NCI-H2227 (cell line): ENCODE measurements at regions not wholly inside any gene's neighbourhood (a gene's known extent, or its start where the extent isn't known, plus 50 kb on each side); places are given as distances from the start of the nearest gene placed in this dataset.
A peak's percentile ranks its signal among the peaks of the same experiment; 100 is the strongest.

Source experiments
- DNase-seq: peaks from one replicate; lab custom pipeline; 2025; ENCODE audit not compliant: unreplicated experiment; lab: John Stamatoyannopoulos, UW

DNA sequence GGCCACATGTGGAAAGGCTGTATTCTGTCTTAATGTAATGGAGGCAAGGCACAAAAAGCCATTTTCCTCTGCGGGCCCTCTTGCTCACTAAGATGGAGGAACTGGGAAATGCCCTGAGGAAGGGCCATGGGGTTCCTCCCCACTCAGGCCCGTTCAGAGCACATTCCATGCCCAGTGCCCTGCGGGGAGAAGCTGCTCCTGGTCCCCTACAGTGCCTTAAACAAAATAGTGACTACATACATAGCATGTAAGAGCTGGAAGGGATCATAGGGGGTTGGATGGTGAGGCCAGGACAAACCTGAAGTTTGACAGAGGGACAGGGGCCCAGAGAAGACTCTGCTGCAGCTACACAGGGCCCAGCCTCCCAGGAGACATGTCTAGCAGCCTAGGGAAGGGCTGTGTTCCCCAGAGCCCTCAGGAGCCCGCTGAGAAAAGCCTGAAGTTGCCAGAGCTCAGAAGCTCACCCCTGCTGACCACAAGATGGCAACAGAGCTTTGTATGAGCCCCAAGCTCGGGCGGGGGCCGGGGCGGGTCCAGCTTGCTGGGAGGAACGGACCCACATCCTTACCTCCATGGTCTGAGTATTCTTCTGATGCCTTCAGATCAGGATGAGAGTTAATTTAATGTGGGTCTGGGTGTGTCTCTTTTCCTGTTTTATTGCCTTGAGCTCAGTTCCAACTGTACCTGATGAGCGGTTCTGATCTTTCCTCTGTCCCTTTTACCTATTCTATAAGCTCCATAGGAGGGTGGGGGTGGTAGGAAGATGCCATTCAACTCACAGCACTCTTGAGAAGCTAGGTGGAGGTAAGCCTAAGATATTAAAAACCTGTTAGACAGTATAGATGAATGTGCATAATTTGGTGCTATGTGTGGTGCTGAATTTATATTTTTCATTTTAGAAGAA, 242.9 kb downstream of the CDC5L start:
- DNase-seq = peak; percentile 73

- no peak for DNase-seq
Observed at GRCh38 chr6:44631968-44632367, 244.5 kb downstream of the CDC5L start.

GRCh38 chr6:44634321-44634720, 246.8 kb downstream of the CDC5L start:
- DNase-seq = no peak

DNA sequence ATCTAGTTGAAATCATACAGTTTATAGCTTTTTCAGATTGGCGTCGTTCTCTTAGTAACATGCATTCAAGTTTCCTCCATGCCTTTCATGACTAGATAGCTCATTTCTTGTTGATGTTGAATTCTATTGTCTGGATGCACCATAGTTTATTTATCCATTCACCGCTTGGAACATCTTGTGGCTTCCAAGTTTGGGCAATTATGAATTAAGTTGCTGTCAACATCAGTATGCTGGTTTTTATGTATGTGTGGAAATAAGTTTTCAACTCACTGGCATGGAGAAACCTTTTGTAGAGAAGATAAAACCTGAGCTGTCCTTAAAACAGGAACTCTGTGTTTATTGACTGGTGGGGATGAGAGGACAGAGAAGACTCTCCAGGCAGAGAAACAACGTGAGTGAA, 248.0 kb downstream of the CDC5L start:
- no peak for DNase-seq

- DNase-seq = no peak
Observed at GRCh38 chr6:44636561-44637248, 249.2 kb downstream of the CDC5L start.

DNA sequence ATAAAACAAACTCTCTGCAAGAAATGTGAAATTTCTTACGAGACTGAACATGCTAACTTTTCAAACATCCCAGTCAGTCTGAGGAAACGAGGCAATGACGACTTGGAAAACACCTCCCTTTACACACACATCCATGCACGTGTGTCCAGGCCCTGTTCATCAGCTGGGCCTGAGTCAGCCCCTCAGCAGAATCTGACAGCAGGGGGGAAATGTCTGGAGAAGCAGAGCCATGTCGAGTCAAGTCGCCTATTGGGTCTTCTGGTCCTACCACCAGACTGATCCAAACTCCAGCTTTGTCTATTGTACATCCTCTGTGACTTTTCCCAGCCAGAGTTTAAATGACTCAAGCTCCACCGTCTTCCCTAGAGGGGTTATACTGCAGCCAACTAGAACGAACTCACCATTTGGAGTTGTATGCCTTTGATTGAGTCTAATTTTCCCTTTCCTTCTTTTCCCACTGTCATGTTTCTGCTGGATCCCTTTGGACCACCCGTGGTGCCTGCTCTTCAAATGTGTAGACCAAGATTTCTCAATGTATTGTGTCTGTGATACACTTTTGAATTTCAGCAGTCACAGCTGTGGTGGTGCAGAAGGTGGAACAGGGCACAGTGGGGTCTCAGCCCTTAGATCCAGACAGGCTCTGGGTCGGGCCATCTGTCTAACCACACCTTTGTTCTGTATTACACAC, 254.0 kb downstream of the CDC5L start:
- DNase-seq = no peak

GRCh38 chr6:44642349-44642748, 254.8 kb downstream of the CDC5L start:
- DNase-seq = no peak

- DNase-seq = no peak
Observed at GRCh38 chr6:44642870-44643522, 255.5 kb downstream of the CDC5L start.

DNA sequence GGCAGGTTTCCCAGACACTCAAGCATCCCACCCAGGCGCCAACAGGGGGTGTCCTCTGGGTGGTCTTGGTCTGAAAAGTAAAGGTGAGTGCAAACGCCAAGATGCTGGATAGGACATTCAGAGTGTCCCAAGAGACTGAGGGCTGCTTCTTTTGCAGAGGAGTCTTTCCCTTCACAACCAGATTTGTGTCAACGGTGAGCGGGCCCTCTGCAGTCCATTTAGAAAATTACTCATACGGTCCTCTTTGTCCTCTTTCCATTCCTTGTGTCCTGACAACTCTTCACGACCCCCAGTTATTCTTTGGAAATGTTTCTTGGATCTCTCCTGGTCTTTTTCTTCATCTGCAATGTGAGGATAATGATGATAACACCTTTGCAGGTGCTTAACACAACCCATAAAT, 257.8 kb downstream of the CDC5L start:
- DNase-seq = no peak

GRCh38 chr6:44646355-44646754, 258.8 kb downstream of the CDC5L start:
- DNase-seq = no peak

DNA sequence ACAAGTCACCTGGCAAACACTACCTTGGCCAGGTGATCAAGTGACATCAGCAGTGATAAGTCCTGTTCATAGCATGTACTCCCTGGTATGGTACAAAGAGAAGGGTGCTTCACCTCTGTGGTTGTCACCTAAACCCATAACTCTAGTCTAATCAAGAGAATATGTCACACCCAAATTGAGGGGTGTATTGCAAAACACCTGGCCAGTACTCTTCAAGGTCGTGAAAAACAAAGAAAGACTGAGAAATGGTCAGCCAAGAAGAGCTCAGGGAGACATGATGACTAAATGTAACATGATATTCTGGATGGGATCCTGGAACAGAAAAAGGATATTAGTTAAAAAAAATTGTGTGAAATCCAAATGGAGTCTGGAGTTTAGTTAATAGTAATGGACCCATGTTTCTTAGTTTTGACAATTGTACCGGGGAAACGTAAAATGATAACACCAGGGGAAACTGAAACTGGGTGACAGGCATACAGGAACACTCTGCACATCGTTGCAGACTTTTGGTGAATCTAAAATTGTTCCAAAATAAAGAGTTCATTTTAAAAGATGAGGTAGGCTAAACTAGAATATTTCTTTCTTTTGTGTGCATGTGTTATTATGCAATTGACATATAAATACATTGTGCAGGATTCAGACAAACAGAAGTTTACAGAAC, 262.0 kb downstream of the CDC5L start:
- no peak for DNase-seq

- DNase-seq = no peak
Observed at GRCh38 chr6:44650495-44650894, 263.0 kb downstream of the CDC5L start.

- no peak for DNase-seq
Observed at GRCh38 chr6:44650947-44651346, 263.4 kb downstream of the CDC5L start.

DNA sequence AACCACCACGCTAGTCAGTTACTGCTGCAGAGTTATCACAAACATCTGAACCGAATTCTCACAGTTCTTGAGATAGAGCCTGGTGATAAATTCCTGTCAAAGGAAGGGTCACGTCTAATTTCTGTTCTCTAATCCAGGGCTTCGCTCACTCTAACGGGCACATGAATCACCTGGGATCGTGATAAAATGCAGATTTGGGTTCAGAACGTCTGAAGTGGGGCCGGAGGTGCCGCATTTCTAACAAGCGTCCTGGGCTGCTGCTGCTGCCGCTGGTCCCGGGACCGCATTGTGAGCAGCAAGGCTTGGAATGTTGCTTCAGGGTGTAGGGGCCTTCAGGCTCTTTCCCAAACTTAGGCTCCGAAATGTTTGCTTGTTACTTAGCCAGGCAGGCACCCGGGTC, 264.1 kb downstream of the CDC5L start:
- no peak for DNase-seq

DNA sequence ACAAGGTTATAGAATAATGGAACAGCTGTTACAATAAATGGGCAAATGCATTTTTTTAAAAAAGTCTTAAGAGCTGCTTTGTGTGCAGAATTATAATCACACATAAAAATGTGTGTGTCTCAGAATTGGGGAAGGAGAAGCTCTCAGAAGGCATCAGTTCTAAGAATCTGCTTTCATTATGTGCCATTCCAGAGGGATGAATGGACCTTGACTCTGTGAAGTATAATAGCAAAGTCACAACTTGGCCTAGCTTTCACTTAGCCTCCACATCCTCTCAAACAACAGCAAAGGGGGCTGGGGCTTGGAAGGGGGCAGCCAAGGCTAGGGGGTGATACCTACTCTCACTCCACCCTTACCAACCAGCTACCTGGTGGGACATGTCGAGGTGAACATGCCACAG, 265.0 kb downstream of the CDC5L start:
- no peak for DNase-seq

DNA sequence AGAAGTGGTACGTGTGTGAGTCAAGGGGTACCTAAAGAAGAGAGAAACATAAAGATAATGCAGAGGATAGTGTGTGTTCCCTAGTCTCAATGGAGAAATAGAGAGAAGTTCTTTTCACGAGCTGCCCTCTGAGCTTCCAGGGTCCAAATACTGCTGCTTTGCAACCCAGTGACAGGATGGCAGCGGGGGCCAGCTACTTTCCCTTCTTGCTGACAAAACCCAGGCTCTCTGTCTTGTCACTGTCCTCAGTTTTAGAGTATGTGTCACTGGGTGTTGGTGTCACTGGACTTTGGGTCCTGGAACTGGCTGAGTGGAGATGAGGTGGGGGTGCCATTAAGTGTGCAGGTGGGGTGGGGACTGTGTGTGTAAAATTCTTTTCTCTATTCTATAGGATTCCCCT, 265.6 kb downstream of the CDC5L start:
- DNase-seq = no peak

- peak; percentile 40 for DNase-seq
Observed at GRCh38 chr6:44653761-44654218, 266.3 kb downstream of the CDC5L start.

DNA sequence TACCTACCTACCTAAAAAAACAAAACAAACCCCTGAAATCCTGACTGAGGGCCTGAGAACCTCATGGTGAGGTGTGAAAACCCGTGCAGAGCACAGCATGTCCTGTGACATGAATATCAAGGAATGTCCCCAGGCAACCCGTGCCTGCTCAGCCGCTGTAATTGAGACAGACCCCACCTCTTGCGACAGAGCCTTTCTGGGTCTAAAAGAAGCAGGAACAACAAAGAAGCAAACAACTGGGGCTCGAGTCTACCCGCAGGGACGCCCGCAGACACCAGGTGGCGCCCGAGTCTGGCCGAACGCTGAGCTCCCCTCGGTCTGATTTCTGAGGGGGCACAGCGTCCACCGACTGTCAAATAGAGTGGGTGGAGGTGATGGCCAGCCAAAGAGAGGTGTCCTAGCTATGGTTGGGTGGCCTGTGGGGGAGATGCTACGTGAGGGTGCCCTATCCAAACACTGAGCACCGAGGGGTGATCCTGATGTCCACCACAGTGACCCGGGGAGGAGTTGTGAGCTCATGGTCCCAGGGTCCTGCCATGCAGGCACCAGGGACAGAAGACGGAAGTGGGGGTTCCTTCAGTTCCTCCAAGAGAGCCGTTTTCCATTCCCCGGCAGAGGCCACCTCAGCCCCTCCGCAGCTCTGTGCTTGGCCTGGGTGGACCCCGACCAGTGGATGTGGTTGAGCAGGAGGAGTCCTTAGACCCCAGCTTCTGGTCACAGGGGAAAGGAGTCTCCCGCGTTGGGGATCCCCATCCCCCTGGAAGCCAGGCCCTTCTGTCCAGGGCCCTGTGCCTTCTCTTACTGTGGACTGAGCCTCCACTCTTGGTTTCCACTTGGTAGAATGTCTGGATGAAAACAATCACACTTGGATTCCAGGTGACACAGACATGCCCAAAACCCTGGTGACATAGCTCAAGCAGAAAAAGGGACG, 268.2 kb downstream of the CDC5L start:
- DNase-seq = peak; percentile 75

- no peak for DNase-seq
Observed at GRCh38 chr6:44656691-44657090, 269.2 kb downstream of the CDC5L start.
